ENCODE measurements at regions not wholly inside any gene's neighbourhood (a gene's known extent, or its start where the extent isn't known, plus 50 kb on each side); places are given as distances from the start of the nearest gene placed in this dataset.
"Not testable (repeated sequence)": the region's sequence is repeated elsewhere in the genome, so short reads cannot be mapped to it uniquely, and the experiment has no call there.

GRCh38 chr6:168994956-168995355 is 258.7 kb downstream of the THBS2 start:
- no peak for ATAC-seq
- intact Hi-C loops (cut with micrococcal nuclease) = no loop called here

GRCh38 chr6:168992446-168993144 is 261.1 kb downstream of the THBS2 start:
- intact Hi-C loops (cut with micrococcal nuclease) = no loop called here
- ATAC-seq (no peak), DNase-seq (no peak)

More at GRCh38 chr6:168994956-168995355, 258.7 kb downstream of the THBS2 start:
- no peak for DNase-seq

GRCh38 chr6:168991695-168992094 is 262.0 kb downstream of the THBS2 start:
- DNase-seq; intact Hi-C loops (cut with micrococcal nuclease); ATAC-seq: not testable (repeated sequence)

- DNase-seq = no peak
- no peak for ATAC-seq
- intact Hi-C loops (cut with micrococcal nuclease) = no loop called here
Measured at GRCh38 chr6:168990019-168990751, 263.5 kb downstream of the THBS2 start.

GRCh38 chr6:168989421-168989820 is 264.2 kb downstream of the THBS2 start:
- intact Hi-C loops (cut with micrococcal nuclease) = no loop called here
- DNase-seq = no peak
- no peak for ATAC-seq

- ATAC-seq = no peak
- intact Hi-C loops (cut with micrococcal nuclease) = no loop called here
- DNase-seq = no peak
Measured at GRCh38 chr6:168988801-168989200, 264.8 kb downstream of the THBS2 start.

- intact Hi-C loops (cut with micrococcal nuclease) = no loop called here
- ATAC-seq (no peak), DNase-seq (no peak)
Measured at GRCh38 chr6:168988280-168988679, 265.4 kb downstream of the THBS2 start.

GRCh38 chr6:168985705-168986104 is 267.9 kb downstream of the THBS2 start:
- DNase-seq = no peak
- intact Hi-C loops (cut with micrococcal nuclease) = no loop called here
- no peak for ATAC-seq

- DNase-seq (no peak), ATAC-seq (no peak)
- intact Hi-C loops (cut with micrococcal nuclease) = no loop called here
Measured at GRCh38 chr6:168983925-168984324, 269.7 kb downstream of the THBS2 start.

GRCh38 chr6:168981187-168981586 is 272.5 kb downstream of the THBS2 start:
- no peak for DNase-seq
- no peak for ATAC-seq
- intact Hi-C loops (cut with micrococcal nuclease) = no loop called here

- intact Hi-C loops (cut with micrococcal nuclease) = no loop called here
- DNase-seq = no peak
- ATAC-seq = no peak
Measured at GRCh38 chr6:168979254-168979653, 274.4 kb downstream of the THBS2 start.

GRCh38 chr6:168972128-168972527 is 281.5 kb downstream of the THBS2 start:
- DNase-seq (no peak), ATAC-seq (no peak)
- intact Hi-C loops (cut with micrococcal nuclease) = no loop called here

- intact Hi-C loops (cut with micrococcal nuclease) = no loop called here
- DNase-seq (no peak), ATAC-seq (no peak)
Measured at GRCh38 chr6:168971549-168971948, 282.1 kb downstream of the THBS2 start.

GRCh38 chr6:168968801-168969200 is 284.8 kb downstream of the THBS2 start:
- DNase-seq (no peak), ATAC-seq (no peak)
- intact Hi-C loops (cut with micrococcal nuclease) = no loop called here

- peak; percentile 78 for ATAC-seq
- intact Hi-C loops (cut with micrococcal nuclease) = no loop called here
- DNase-seq = no peak
Measured at GRCh38 chr6:168968228-168968627, 285.4 kb downstream of the THBS2 start.

- no peak for DNase-seq
- intact Hi-C loops (cut with micrococcal nuclease) = no loop called here
- no peak for ATAC-seq
Measured at GRCh38 chr6:168967281-168967925, 286.2 kb downstream of the THBS2 start.

- no peak for DNase-seq
- ATAC-seq = no peak
- intact Hi-C loops (cut with micrococcal nuclease) = no loop called here
Measured at GRCh38 chr6:168964138-168964835, 289.4 kb downstream of the THBS2 start.

GRCh38 chr6:168962886-168963285 is 290.8 kb downstream of the THBS2 start:
- DNase-seq (no peak), ATAC-seq (no peak)
- intact Hi-C loops (cut with micrococcal nuclease) = no loop called here

GRCh38 chr6:168961264-168961656 is 292.4 kb downstream of the THBS2 start:
- ATAC-seq = no peak
- no peak for DNase-seq
- intact Hi-C loops (cut with micrococcal nuclease) = no loop called here
